Spinal cord (tissue), 9 donors: ENCODE measurements at regions not wholly inside any gene's neighbourhood (a gene's known extent, or its start where the extent isn't known, plus 50 kb on each side); places are given as distances from the start of the nearest gene placed in this dataset.
A peak's percentile ranks its signal among the peaks of the same experiment; 100 is the strongest.
"Not testable (repeated sequence)": the region's sequence is repeated elsewhere in the genome, so short reads cannot be mapped to it uniquely, and the experiment has no call there.

Source experiments
- DNase-seq, 6 donors: peaks; one replicate each; pipeline versions ENCODE4 v3.0.0 to v3.0.0-alpha.2; 2013 to 2015; ENCODE audit warnings: low spot score in 6 of 6, low read depth in 4 of 6
- H3K27ac ChIP-seq: one replicate; pipeline ENCODE4 v1.5.1; 2013; ENCODE audit warnings: low read depth, low read length, control low read depth
- H3K27me3 ChIP-seq: one replicate; pipeline ENCODE4 v1.6.1; 2013; ENCODE audit warnings: low read length; ENCODE audit not compliant: control insufficient read depth, insufficient read depth
- H3K36me3 ChIP-seq: one replicate; pipeline ENCODE4 v1.6.1; 2013; ENCODE audit warnings: low read length; ENCODE audit not compliant: control insufficient read depth, insufficient read depth
- H3K4me1 ChIP-seq: one replicate; pipeline ENCODE4 v1.6.1; 2013; ENCODE audit warnings: low read length; ENCODE audit not compliant: control insufficient read depth, insufficient read depth
- H3K4me3 ChIP-seq: one replicate; pipeline ENCODE4 v1.5.1; 2013; ENCODE audit warnings: low read depth, low read length, control low read depth
- H3K9me3 ChIP-seq: one replicate; pipeline ENCODE4 v1.6.1; 2013; ENCODE audit warnings: low read length; ENCODE audit not compliant: control insufficient read depth, insufficient read depth
- WGBS: methylation state at CpG from one replicate; pipeline ENCODE4 v1.1.5; 2013; ENCODE audit warnings: missing lambda C conversion rate; ENCODE audit not compliant: insufficient coverage; 5-methylcytosine and 5-hydroxymethylcytosine counted together
- donor health status: healthy.

GRCh38 chr6:3911614-3912336, 62.6 kb downstream of the FAM50B start:
- Histone ChIP-seq H3K4me1 (peaks cover 29% of the 10 kb centered on the region), H3K36me3 (no peaks in the 10 kb centered on the region), H3K27ac (peak overlapping the region; percentile 65), H3K9me3 (no peaks in the 10 kb centered on the region), H3K4me3 (no peak overlapping the region), H3K27me3 (no peaks in the 10 kb centered on the region)
- peak in 2 of 6 donors; percentile 81 to 82 for DNase-seq
- WGBS = 58% methylated on average over 2 of the region's 8 CpGs

DNA sequence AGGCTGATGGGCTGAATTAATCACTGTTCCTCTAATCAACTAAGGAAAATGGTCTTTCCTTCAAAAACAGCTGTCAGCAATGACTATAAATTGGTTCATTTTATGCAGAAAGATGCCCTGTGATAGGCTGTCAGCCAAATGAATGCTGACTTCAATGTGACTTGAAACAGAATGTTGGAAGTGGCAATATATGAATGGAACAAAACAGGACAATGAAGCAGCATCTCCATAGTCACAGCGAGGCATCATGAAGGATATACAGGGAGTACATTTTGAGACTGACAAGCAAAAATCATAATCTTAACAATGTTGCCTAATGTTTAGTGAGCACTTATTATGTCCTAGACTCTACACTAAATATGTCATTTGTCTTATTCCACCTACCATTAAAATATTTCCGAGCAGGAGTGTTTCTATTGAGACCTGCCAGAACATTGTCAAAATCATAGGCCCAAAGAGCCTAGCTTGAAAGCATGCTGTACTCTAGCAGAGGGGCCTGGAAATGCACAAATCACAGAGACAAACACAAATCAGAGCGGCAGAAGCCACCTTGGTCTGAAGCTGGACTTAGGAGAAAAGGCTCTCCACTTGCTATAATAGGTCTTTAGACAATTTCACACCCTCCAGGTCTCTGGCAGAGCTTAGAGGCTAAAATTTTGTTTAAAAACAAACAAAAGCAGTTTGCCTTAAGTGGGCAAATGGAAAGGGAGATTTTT, 63.3 kb downstream of the FAM50B start:
- 63% methylated on average over 2 of the region's 3 CpGs for WGBS
- H3K36me3 ChIP-seq = no peaks in the 10 kb centered on the region
- no peaks in the 10 kb centered on the region for H3K9me3 ChIP-seq
- H3K27me3 ChIP-seq = no peaks in the 10 kb centered on the region
- peak in 2 of 6 donors; percentile 79 to 81 for DNase-seq
- no peak overlapping the region for H3K4me3 ChIP-seq
- peaks cover 28% of the 10 kb centered on the region for H3K4me1 ChIP-seq
- H3K27ac ChIP-seq = peak overlapping the region; percentile 65

DNA sequence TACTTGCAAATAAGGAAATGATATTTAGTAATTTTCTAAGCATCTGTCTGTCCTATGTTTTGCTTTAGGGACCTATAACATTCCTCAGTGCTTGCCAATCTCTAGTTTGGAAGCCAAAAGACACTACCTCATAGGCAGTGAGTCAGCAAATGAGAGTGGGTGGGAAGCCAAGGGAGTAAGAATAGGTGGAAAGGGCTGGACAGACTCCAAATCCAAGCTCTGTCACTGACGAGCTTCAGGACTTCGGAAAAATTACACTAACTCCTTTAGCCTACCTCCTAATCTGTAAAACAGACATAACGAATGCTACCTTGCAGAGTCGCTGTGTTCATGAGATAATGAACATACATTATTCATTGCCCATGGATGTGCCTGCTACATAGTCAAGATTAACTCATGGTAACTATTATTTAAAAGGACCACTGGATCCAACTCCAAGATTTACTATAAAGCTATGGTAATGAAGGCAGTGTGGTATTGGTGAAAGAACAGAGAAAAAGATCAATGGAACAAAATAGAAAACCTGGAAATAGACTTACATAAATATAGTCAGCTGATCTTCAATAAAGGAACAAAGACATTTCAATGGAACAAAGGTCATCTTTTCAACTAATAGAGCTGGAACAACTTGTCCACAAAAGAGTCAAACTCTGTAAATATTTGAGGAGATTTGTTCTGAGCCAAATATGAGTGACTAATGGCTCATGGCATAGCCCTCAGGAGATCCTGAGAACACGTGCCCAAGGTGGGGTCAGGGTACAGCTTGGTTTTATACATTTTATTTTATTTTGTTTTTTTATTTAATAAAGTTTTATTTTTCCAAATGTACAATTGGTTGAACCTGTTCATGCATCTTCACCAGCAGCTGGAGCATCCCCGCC, 64.1 kb downstream of the FAM50B start:
- H3K36me3 ChIP-seq = no peaks in the 10 kb centered on the region
- H3K27me3 ChIP-seq = no peaks in the 10 kb centered on the region
- peak overlapping the region; percentile 65 for H3K27ac ChIP-seq
- H3K9me3 ChIP-seq = no peaks in the 10 kb centered on the region
- no peak overlapping the region for H3K4me3 ChIP-seq
- WGBS = no CpG with 5 or more reads among the region's 6 CpGs
- DNase-seq = peak in 2 of 6 donors; percentile 81 to 82
- H3K4me1 ChIP-seq = peaks cover 28% of the 10 kb centered on the region

GRCh38 chr6:3913958-3914337, 64.8 kb downstream of the FAM50B start:
- Histone ChIP-seq H3K36me3 (no peaks in the 10 kb centered on the region), H3K27ac (no peak overlapping the region), H3K4me1 (peaks cover 25% of the 10 kb centered on the region), H3K4me3 (no peak overlapping the region), H3K9me3 (no peaks in the 10 kb centered on the region), H3K27me3 (no peaks in the 10 kb centered on the region)
- DNase-seq = no peak
- WGBS = 77% methylated on average over 2 of the region's 4 CpGs

DNA sequence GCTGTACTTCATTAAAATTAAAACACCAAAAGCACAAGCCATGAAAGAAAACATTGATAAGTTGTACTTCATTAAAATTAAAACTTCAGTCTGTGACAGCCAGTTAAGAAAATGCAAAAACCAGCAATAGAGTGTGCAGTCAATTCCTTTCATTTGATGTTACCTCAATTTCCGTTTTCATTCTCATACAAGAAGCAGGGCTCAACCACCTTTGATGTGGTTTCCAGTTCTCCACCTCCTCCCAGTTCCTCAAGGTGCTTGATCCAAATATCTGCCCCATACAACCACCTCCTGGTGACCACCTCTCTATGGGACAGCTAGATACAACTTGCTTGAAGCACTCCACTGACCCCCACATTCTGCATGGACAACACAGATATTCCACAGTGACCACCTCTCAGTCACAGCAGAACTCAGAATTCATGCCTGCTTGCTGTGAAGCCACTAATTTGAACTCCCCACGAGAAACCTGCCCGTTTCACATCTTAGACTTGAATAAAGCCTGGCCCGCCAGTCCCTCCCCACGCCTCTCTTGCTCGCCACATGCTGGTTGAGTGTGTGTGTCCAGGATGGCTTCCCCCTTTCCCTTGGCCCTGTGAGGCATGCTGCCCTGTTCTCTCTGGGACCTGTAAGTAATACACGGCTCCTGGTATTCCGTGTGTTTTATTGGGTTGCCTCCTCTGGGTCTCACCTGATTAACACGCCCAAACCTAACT, 66.1 kb downstream of the FAM50B start:
- DNase-seq = no peak
- H3K4me3 ChIP-seq = no peak overlapping the region
- WGBS = 94% methylated on average over 8 of the region's 9 CpGs
- no peaks in the 10 kb centered on the region for H3K27me3 ChIP-seq
- peaks cover 15% of the 10 kb centered on the region for H3K4me1 ChIP-seq
- no peaks in the 10 kb centered on the region for H3K9me3 ChIP-seq
- H3K36me3 ChIP-seq = no peaks in the 10 kb centered on the region
- no peak overlapping the region for H3K27ac ChIP-seq

- Histone ChIP-seq H3K27me3 (no peaks in the 10 kb centered on the region), H3K4me1 (peaks cover 11% of the 10 kb centered on the region), H3K9me3 (no peaks in the 10 kb centered on the region), H3K4me3 (no peak overlapping the region), H3K27ac (no peak overlapping the region), H3K36me3 (no peaks in the 10 kb centered on the region)
- DNase-seq = no peak
- no CpG with 5 or more reads among the region's 2 CpGs for WGBS
These were observed 67.0 kb downstream of the FAM50B start for GRCh38 chr6:3916211-3916610.

- not testable (repeated sequence) for H3K27ac ChIP-seq, H3K4me3 ChIP-seq, H3K27me3 ChIP-seq, H3K36me3 ChIP-seq, DNase-seq, H3K4me1 ChIP-seq, H3K9me3 ChIP-seq
- 90% methylated on average over 2 of the region's 4 CpGs for WGBS
These were observed 67.6 kb downstream of the FAM50B start for GRCh38 chr6:3916749-3917148.

GRCh38 chr6:3918469-3918868, 69.3 kb downstream of the FAM50B start:
- no peak overlapping the region for H3K27ac ChIP-seq
- 86% methylated on average over 3 of the region's 5 CpGs for WGBS
- DNase-seq = no peak

DNA sequence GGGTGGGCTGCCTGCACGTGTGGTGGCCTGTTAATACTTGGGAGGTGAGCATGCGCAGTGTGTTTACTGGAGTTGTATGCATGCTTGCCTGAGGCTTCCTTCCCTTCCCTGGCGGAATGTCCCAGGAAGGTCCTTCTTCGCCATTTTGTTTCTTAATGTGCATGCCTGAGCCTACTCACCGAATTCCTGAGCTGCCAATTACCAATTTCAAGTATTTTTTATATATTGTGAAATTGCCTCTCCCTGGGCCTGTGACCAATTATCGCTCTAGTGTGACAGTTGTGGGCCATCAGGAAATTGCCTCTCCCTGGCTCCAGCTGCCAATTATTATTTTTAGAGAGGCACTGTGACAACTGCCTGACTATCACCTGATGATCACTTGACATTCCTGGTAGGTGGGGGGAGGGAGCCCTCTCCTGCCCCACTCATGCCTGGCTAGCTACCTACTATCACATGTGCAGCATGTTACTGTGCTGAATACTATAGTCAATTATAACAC, 70.0 kb downstream of the FAM50B start:
- Histone ChIP-seq H3K4me3 (no peak overlapping the region), H3K4me1 (peaks cover 2% of the 10 kb centered on the region), H3K9me3 (no peaks in the 10 kb centered on the region), H3K27me3 (no peaks in the 10 kb centered on the region), H3K36me3 (no peaks in the 10 kb centered on the region), H3K27ac (no peak overlapping the region)
- 100% methylated on average over 1 of the region's 6 CpGs for WGBS
- DNase-seq = no peak

More at GRCh38 chr6:3918469-3918868, 69.3 kb downstream of the FAM50B start:
- Histone ChIP-seq H3K36me3 (no peaks in the 10 kb centered on the region), H3K4me3 (no peak overlapping the region), H3K27me3 (no peaks in the 10 kb centered on the region), H3K9me3 (no peaks in the 10 kb centered on the region), H3K4me1 (peaks cover 2% of the 10 kb centered on the region)
